Esophagus squamous epithelium (tissue), 4 donors: ENCODE measurements at regions not wholly inside any gene's neighbourhood (a gene's known extent, or its start where the extent isn't known, plus 50 kb on each side); places are given as distances from the start of the nearest gene placed in this dataset.

Source experiments
- POLR2A ChIP-seq, 4 donors: fragments of 450-650 bp; IDR thresholded peaks; one replicate each; pipeline ENCODE4 v1.6.1; 2017; ENCODE audit warnings: antibody characterized with exemption in 4 of 4, mild to moderate bottlenecking in 4 of 4, moderate library complexity in 3 of 4
- TF ChIP-seq, protein P1 (sequence below), 6 experiments: fragments of 450-650 bp in 4 of 6; fragments of 200-600 bp in 2 of 6; sonication (generic) in 2 of 6; IDR thresholded peaks; one replicate each; pipeline ENCODE4 v1.5.1; 2016 to 2019; ENCODE audit warnings: antibody characterized with exemption in 6 of 6, mild to moderate bottlenecking in 4 of 6, moderate library complexity in 4 of 6

DNA sequence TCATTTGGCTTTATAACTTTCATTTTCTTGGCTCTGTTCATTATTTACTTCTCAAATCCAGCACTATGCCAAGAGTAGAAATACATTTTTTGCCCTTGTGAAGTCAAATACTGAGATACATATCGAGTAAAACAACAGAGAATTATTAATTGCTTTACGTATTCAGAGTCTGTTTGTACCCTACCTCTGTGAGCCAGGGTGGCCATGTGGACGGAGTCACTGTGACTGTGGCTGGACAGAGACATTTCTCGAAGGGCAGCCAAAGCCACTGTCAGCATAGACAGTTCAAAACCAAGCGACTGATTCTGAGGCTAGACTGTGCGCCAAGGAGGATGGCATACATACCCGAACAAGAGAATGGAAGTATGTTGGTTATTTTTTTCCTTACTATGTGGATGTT, 391.0 kb upstream of the PROX1 start:
- TF ChIP-seq, protein P1, sequence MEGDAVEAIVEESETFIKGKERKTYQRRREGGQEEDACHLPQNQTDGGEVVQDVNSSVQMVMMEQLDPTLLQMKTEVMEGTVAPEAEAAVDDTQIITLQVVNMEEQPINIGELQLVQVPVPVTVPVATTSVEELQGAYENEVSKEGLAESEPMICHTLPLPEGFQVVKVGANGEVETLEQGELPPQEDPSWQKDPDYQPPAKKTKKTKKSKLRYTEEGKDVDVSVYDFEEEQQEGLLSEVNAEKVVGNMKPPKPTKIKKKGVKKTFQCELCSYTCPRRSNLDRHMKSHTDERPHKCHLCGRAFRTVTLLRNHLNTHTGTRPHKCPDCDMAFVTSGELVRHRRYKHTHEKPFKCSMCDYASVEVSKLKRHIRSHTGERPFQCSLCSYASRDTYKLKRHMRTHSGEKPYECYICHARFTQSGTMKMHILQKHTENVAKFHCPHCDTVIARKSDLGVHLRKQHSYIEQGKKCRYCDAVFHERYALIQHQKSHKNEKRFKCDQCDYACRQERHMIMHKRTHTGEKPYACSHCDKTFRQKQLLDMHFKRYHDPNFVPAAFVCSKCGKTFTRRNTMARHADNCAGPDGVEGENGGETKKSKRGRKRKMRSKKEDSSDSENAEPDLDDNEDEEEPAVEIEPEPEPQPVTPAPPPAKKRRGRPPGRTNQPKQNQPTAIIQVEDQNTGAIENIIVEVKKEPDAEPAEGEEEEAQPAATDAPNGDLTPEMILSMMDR (IDR thresholded peaks at IDR 0.05): no peak
- TF ChIP-seq POLR2A (IDR thresholded peaks at IDR 0.05): no peak
